ENCODE measurements at regions not wholly inside any gene's neighbourhood (a gene's known extent, or its start where the extent isn't known, plus 50 kb on each side); places are given as distances from the start of the nearest gene placed in this dataset.

GRCh38 chr6:94050515-94050914, 631.2 kb upstream of the EPHA7 start:
- no peak for DNase-seq

- no peak for DNase-seq
These were observed 629.6 kb upstream of the EPHA7 start for GRCh38 chr6:94049001-94049400.

- DNase-seq: no peak
These were observed 625.9 kb upstream of the EPHA7 start for GRCh38 chr6:94045099-94045829.

- DNase-seq: no peak
These were observed 622.8 kb upstream of the EPHA7 start for GRCh38 chr6:94041945-94042709.

- DNase-seq: no peak
These were observed 616.7 kb upstream of the EPHA7 start for GRCh38 chr6:94036024-94036423.

DNA sequence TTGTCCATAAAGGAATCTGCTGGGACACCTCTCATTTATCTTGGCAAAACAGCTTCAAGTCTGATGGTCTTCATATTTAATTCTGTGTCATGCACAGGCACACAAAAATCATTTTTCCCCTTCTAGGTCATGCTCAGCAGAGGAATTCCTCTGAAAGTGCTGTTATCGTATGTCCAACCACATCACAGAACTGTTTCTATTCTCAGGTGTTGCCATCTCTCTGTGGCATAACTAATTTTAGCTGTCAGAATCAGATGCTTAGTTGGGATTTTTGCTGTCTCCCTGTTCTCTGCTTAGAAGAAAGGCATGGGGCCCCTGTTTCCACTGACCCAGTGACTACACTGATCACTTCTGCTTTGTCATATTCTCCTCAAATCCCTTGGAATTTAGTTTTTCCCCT, 608.0 kb upstream of the EPHA7 start:
- DNase-seq: no peak

GRCh38 chr6:94026575-94026974, 607.2 kb upstream of the EPHA7 start:
- DNase-seq: no peak

- DNase-seq: no peak
These were observed 586.5 kb upstream of the EPHA7 start for GRCh38 chr6:94005835-94006234.

- DNase-seq: no peak
These were observed 573.6 kb upstream of the EPHA7 start for GRCh38 chr6:93992976-93993375.

GRCh38 chr6:93989630-93990029, 570.3 kb upstream of the EPHA7 start:
- DNase-seq: no peak

- no peak for DNase-seq
These were observed 566.6 kb upstream of the EPHA7 start for GRCh38 chr6:93985953-93986352.

DNA sequence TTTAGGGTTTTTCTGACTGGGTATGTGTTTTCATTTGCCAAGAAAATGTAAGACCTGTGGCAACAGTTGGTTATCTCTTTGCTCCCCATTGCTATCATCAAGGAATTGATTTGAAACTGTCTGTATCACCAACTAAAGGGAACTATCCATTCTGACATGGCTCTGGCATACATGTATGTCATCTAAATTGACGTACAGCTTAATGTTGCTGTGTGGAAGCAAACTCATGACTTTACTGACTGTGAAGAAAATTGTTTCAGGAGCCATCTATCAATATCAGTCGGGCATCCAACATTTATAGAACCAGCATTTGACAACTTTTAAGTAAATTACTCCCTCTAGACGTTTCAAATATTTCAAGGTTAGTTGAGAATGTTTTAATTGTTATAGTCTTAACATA, 555.8 kb upstream of the EPHA7 start:
- DNase-seq: no peak

DNA sequence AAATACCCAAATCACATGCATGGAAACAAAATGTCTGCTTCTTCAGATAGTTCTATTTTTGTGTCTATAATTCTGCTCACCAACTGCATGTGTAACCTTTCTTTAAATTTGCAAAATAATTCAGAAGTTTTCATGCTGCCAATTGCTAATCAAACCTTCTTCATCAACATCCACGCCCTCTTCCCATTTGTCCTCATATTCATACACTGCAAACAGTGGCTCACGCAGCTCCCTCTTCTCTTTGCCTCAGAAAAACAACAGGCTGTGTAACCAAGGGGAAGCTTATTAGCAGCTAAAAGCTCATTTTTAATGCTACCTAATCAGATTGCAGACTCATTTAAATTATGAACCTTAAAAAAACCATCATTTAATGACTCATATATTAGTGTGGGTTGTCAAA, 555.0 kb upstream of the EPHA7 start:
- DNase-seq: no peak

DNA sequence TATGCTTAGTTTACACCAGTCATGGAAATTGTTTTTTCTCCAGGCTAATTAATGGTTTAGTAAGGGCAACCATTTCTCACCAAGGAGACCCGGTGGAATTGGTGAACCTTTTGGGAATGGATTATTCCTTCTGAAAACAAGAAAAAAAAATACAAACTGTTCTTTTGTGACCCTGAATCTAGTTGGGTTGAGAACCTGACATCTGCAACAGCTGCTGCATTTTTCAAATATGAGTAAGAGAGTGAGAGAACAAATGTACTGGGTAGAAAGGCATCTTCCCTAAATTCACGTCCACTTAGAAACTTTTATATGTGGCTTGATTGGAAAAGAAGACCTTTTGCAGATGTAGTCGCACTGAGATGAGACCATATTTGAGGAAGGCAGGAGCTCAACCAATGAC, 553.4 kb upstream of the EPHA7 start:
- no peak for DNase-seq

- no peak for DNase-seq
These were observed 551.3 kb upstream of the EPHA7 start for GRCh38 chr6:93970684-93971083.

GRCh38 chr6:93968126-93968525, 548.8 kb upstream of the EPHA7 start:
- no peak for DNase-seq

- no peak for DNase-seq
These were observed 545.6 kb upstream of the EPHA7 start for GRCh38 chr6:93964926-93965325.

- no peak for DNase-seq
These were observed 545.0 kb upstream of the EPHA7 start for GRCh38 chr6:93964321-93964720.

- no peak for DNase-seq
These were observed 543.2 kb upstream of the EPHA7 start for GRCh38 chr6:93962566-93962965.

GRCh38 chr6:93954584-93954983, 535.2 kb upstream of the EPHA7 start:
- DNase-seq: no peak

- no peak for DNase-seq
These were observed 524.3 kb upstream of the EPHA7 start for GRCh38 chr6:93943661-93944060.

- no peak for DNase-seq
These were observed 521.0 kb upstream of the EPHA7 start for GRCh38 chr6:93940381-93940780.

GRCh38 chr6:93932175-93932574, 512.8 kb upstream of the EPHA7 start:
- DNase-seq: no peak

DNA sequence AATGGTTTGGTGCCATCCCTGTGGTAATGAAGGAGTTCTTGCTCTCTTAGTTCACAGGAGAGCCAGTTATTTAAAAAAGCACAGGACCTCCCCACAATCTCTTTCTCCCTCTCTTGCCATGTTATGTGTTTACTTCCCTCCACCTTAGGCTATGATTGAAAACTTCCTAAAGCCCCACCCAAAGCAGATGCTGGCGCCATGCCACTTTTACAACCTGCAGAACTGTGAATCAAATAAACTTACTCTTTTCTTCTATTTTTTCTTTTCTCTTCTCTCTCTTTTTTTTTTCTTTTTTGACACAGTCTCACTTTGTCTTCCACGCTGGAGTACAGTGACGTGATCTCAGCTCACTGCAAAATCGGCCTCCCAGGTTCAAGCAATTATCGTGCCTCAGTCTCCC, 508.4 kb upstream of the EPHA7 start:
- no peak for DNase-seq

GRCh38 chr6:93919365-93919764, 500.0 kb upstream of the EPHA7 start:
- no peak for DNase-seq
